H1 (cell line): ENCODE measurements at regions not wholly inside any gene's neighbourhood (a gene's known extent, or its start where the extent isn't known, plus 50 kb on each side); places are given as distances from the start of the nearest gene placed in this dataset.

Experiments
- CEBPB ChIP-seq: IDR thresholded peaks from 2 replicates; pipeline ENCODE4 v1.6.1; 2012; ENCODE audit warnings: low read depth, low read length
- CTCF ChIP-seq, 3 experiments: IDR thresholded peaks; 1 replicate in 2 of 3; 2 replicates in 1 of 3; pipeline versions ENCODE4 v1.5.1 to v1.6.1; 2011; ENCODE audit warnings: low read length in 3 of 3, mild to moderate bottlenecking in 3 of 3, inconsistent platforms in 2 of 3, low read depth in 1 of 3, moderate library complexity in 1 of 3; ENCODE audit not compliant: insufficient read depth in 1 of 3; ENCODE audit errors: control extremely low read depth in 1 of 3
- EP300 ChIP-seq, 2 experiments: IDR thresholded peaks; 1 replicate in 1 of 2; 2 replicates in 1 of 2; pipeline ENCODE4 v1.6.1; 2011 to 2012; ENCODE audit warnings: low read depth in 2 of 2, low read length in 2 of 2, mild to moderate bottlenecking in 2 of 2, borderline replicate concordance in 1 of 2, inconsistent platforms in 1 of 2, moderate library complexity in 1 of 2
- POLR2AphosphoS5 ChIP-seq: IDR thresholded peaks from 2 replicates; pipeline ENCODE4 v1.6.1; 2011; ENCODE audit warnings: low read depth, low read length

- TF ChIP-seq CTCF (IDR thresholded peaks at IDR 0.05; ENCODE audit: control extremely low read depth in 1 of 3, insufficient read depth in 1 of 3, low read depth in 1 of 3, low read length in 3 of 3) (no peak), EP300 (IDR thresholded peaks at IDR 0.05; ENCODE audit: borderline replicate concordance in 1 of 2, low read depth in 2 of 2, low read length in 2 of 2) (no peak), POLR2AphosphoS5 (no peak), CEBPB (no peak)
These were observed 231.1 kb upstream of the NUDT12 start (continued) for GRCh38 chr5:103793595-103794182.
